Endothelial cell of umbilical vein (primary cell): ENCODE measurements at regions not wholly inside any gene's neighbourhood (a gene's known extent, or its start where the extent isn't known, plus 50 kb on each side); places are given as distances from the start of the nearest gene placed in this dataset.

Experiments used
- BruUV-seq: library from RNA; stranded (reverse); fragments of 400-500 nt; replicated peaks from 2 replicates; lab custom pipeline; 2021; lab: Mats Ljungman, UMichigan
- CTCF ChIA-PET: fragments of 300-600, 350-600 bp; sonication (Branson Sonifier 250); formaldehyde crosslinking; loops from one replicate; lab custom pipeline; 2021; ENCODE audit warnings: antibody characterized with exemption, inconsistent platforms; lab: Charles Lee
- POLR2A ChIA-PET: fragments of 300-600, 350-600 bp; sonication (Branson Sonifier 250); formaldehyde crosslinking; loops from one replicate; lab custom pipeline; 2021; ENCODE audit warnings: antibody characterized with exemption, inconsistent platforms; lab: Charles Lee
- DNase-seq: peaks from one replicate; pipeline ENCODE4 v3.0.0-alpha.2; 2011; ENCODE audit warnings: low read depth, low spot score
- FAIRE-seq: peaks from 2 replicates; lab custom pipeline; 2011; peaks lifted over from hg19 to GRCh38; lab: Jason Lieb, UNC
- H2AFZ ChIP-seq: 2 replicates; pipeline ENCODE4 v1.6.0; 2012; ENCODE audit warnings: low read depth, low read length, control low read depth, inconsistent platforms
- H3K27ac ChIP-seq: 2 replicates; pipeline ENCODE4 v1.5.1; 2011; ENCODE audit warnings: low read depth, mild to moderate bottlenecking, control low read depth, low read length, moderate library complexity; ENCODE audit not compliant: insufficient read depth
- H3K27me3 ChIP-seq, 2 experiments: 2 replicates each; pipeline versions ENCODE4 v1.6.0 to v1.6.1; 2011; ENCODE audit warnings: low read length in 2 of 2, mixed read lengths in 1 of 2; ENCODE audit not compliant: control insufficient read depth in 2 of 2, insufficient read depth in 2 of 2
- H3K36me3 ChIP-seq, 2 experiments: 2 replicates in 1 of 2; 3 replicates in 1 of 2; pipeline ENCODE4 v1.5.1; 2011; ENCODE audit warnings: low read length in 2 of 2, mild to moderate bottlenecking in 1 of 2, moderate library complexity in 1 of 2; ENCODE audit not compliant: control insufficient read depth in 2 of 2, insufficient read depth in 2 of 2; ENCODE audit errors: extremely low read depth in 1 of 2
- H3K4me1 ChIP-seq: 3 replicates; pipeline ENCODE4 v1.5.1; 2011; ENCODE audit warnings: mild to moderate bottlenecking, low read length; ENCODE audit not compliant: control insufficient read depth, insufficient read depth; ENCODE audit errors: extremely low read depth
- H3K4me2 ChIP-seq: 2 replicates; pipeline ENCODE4 v1.6.1; 2011; ENCODE audit warnings: low read length, control low read depth, mixed read lengths; ENCODE audit not compliant: insufficient read depth
- H3K4me3 ChIP-seq, 3 experiments: fragments of 200-600 bp in 1 of 3; sonication (generic), shearing (Covaris generic) in 1 of 3; replicated peaks in 1 of 3; 2 replicates each; pipeline ENCODE4 v1.5.1; 2011 to 2016; ENCODE audit warnings: control low read depth in 3 of 3, low read length in 3 of 3, mild to moderate bottlenecking in 2 of 3, inconsistent platforms in 1 of 3, low read depth in 1 of 3, moderate library complexity in 1 of 3; ENCODE audit not compliant: insufficient read depth in 1 of 3
- H3K79me2 ChIP-seq: 2 replicates; pipeline ENCODE4 v1.6.0; 2012; ENCODE audit warnings: low read length, inconsistent platforms; ENCODE audit not compliant: control insufficient read depth, insufficient read depth
- H3K9ac ChIP-seq: replicated peaks from 2 replicates; pipeline ENCODE3; 2011; ENCODE audit warnings: low read length, control low read depth; ENCODE audit not compliant: insufficient read depth; ENCODE audit errors: extremely low read depth
- H3K9me1 ChIP-seq: replicated peaks from 3 replicates; pipeline ENCODE4 v1.6.0; 2011; ENCODE audit warnings: mild to moderate bottlenecking, low read length; ENCODE audit not compliant: control insufficient read depth, insufficient read depth; ENCODE audit errors: extremely low read depth
- H3K9me3 ChIP-seq: replicated peaks from 2 replicates; pipeline ENCODE4 v1.5.1; 2012; ENCODE audit warnings: low read length, inconsistent platforms; ENCODE audit not compliant: control insufficient read depth, insufficient read depth
- H4K20me1 ChIP-seq: replicated peaks from 2 replicates; pipeline ENCODE3; 2011; ENCODE audit warnings: mild to moderate bottlenecking, low read length; ENCODE audit not compliant: control insufficient read depth, insufficient read depth; ENCODE audit errors: extremely low read depth
- EZH2 ChIP-seq: IDR thresholded peaks from 2 replicates; pipeline ENCODE4 v1.6.1; 2012; ENCODE audit warnings: borderline replicate concordance, low read depth, mild to moderate bottlenecking, moderate library complexity, low read length, inconsistent platforms; ENCODE audit not compliant: severe bottlenecking
- FOS ChIP-seq: IDR thresholded peaks from 2 replicates; pipeline ENCODE4 v1.6.1; 2011; ENCODE audit warnings: mild to moderate bottlenecking, low read length, moderate library complexity, borderline replicate concordance; ENCODE audit not compliant: insufficient read depth
- GATA2 ChIP-seq: IDR thresholded peaks from 2 replicates; pipeline ENCODE4 v1.7.0; 2011; ENCODE audit warnings: low read depth, mild to moderate bottlenecking, moderate library complexity, mixed read lengths, low read length; ENCODE audit not compliant: insufficient read length, insufficient read depth
- JUN ChIP-seq: IDR thresholded peaks from 2 replicates; pipeline ENCODE4 v1.6.1; 2011; ENCODE audit warnings: borderline replicate concordance, low read depth; ENCODE audit not compliant: insufficient read length, insufficient read depth
- MAX ChIP-seq: IDR thresholded peaks from 2 replicates; pipeline ENCODE4 v1.6.1; 2011; ENCODE audit not compliant: insufficient read depth, insufficient read length
- MYC ChIP-seq: IDR thresholded peaks from one replicate; pipeline ENCODE4 v1.6.1; 2011; ENCODE audit warnings: mild to moderate bottlenecking, low read depth, low read length
- POLR2A ChIP-seq: IDR thresholded peaks from 2 replicates; pipeline ENCODE4 v1.6.1; 2012; ENCODE audit warnings: low read depth, mild to moderate bottlenecking, control low read depth, low read length
- POLR2AphosphoS5 ChIP-seq: IDR thresholded peaks from 2 replicates; pipeline ENCODE4 v1.6.1; 2012; ENCODE audit warnings: low read depth, mild to moderate bottlenecking, control low read depth, low read length, moderate library complexity; ENCODE audit not compliant: insufficient read depth
- dilution Hi-C: fragments of 300-500 bp; cut with MboI; formaldehyde crosslinking; loops from one replicate; pipeline ENCODE4 v1.15.0; 2019; ENCODE audit warnings: low sequenced_read_pairs; ENCODE audit not compliant: extremely low pct_ligation_motif_present
- intact Hi-C: fragments of 100-400 bp; cut with micrococcal nuclease; formaldehyde crosslinking; loops from one replicate; pipeline ENCODE4 v1.10.0; 2022
- TF ChIP-seq, protein P1 (sequence below), 2 donors: IDR thresholded peaks; 1 replicate in 1 of 2; 2 replicates in 1 of 2; pipeline ENCODE4 v1.5.1; 2011; ENCODE audit warnings: low read length in 2 of 2, mild to moderate bottlenecking in 2 of 2, moderate library complexity in 2 of 2, control low read depth in 1 of 2, inconsistent platforms in 1 of 2, low read depth in 1 of 2; ENCODE audit not compliant: insufficient read depth in 1 of 2; ENCODE audit errors: extremely low read depth in 1 of 2

DNA sequence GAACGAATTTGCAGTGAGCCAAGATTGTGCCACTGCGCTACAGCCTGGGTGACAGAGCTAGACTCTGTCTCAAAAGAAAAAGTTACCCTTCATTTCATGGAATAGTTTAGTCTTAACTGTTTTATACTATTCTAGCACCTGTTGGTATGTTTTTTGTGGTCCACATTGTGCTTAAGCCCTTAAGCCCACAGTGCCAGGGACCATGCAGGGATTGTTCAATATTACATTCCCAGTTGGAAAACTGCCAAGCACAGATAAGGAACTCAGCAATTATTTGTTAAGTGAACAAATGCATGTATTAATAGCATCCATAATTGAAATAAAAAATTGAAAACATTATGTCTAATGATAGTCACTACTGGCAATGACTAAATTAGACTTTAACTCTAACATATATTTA is 193.5 kb downstream of the PCDH17 start:
- Histone ChIP-seq H3K9me3 (no peaks in the 10 kb centered on the region), H4K20me1 (no peaks in the 10 kb centered on the region), H2AFZ (no peak overlapping the region), H3K9ac (no peak overlapping the region), H3K27me3 (no peaks in the 10 kb centered on the region), H3K79me2 (no peaks in the 10 kb centered on the region), H3K36me3 (no peaks in the 10 kb centered on the region), H3K4me3 (no peak overlapping the region), H3K27ac (no peak overlapping the region), H3K4me2 (no peak overlapping the region), H3K9me1 (no peaks in the 10 kb centered on the region), H3K4me1 (no peaks in the 10 kb centered on the region)
- CTCF ChIA-PET = no interaction called here
- DNase-seq (no peak), FAIRE-seq (no peak)
- BruUV-seq = no TSS peak
- TF ChIP-seq, protein P1, sequence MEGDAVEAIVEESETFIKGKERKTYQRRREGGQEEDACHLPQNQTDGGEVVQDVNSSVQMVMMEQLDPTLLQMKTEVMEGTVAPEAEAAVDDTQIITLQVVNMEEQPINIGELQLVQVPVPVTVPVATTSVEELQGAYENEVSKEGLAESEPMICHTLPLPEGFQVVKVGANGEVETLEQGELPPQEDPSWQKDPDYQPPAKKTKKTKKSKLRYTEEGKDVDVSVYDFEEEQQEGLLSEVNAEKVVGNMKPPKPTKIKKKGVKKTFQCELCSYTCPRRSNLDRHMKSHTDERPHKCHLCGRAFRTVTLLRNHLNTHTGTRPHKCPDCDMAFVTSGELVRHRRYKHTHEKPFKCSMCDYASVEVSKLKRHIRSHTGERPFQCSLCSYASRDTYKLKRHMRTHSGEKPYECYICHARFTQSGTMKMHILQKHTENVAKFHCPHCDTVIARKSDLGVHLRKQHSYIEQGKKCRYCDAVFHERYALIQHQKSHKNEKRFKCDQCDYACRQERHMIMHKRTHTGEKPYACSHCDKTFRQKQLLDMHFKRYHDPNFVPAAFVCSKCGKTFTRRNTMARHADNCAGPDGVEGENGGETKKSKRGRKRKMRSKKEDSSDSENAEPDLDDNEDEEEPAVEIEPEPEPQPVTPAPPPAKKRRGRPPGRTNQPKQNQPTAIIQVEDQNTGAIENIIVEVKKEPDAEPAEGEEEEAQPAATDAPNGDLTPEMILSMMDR (IDR thresholded peaks at IDR 0.05; ENCODE audit: extremely low read depth in 1 of 2, insufficient read depth in 1 of 2, low read depth in 1 of 2, low read length in 2 of 2) = no peak
- no peak for TF ChIP-seq EZH2
- TF ChIP-seq GATA2 = no peak
- no peak for TF ChIP-seq FOS
- no peak for TF ChIP-seq MYC
- TF ChIP-seq JUN = no peak
- TF ChIP-seq POLR2A = no peak
- no peak for TF ChIP-seq MAX
- no peak for TF ChIP-seq POLR2AphosphoS5
- dilution Hi-C loops = no loop called here
- intact Hi-C loops = no loop called here
- POLR2A ChIA-PET = no interaction called here
